ENCODE measurements at regions not wholly inside any gene's neighbourhood (a gene's known extent, or its start where the extent isn't known, plus 50 kb on each side); places are given as distances from the start of the nearest gene placed in this dataset.

- H3K27me3 ChIP-seq (ENCODE audit: control insufficient read depth in 3 of 3, insufficient read depth in 3 of 3, low read length in 2 of 3), result peaks cover 0 to 11% (median 11%) of the 10 kb centered on the region in 3 donors
- H3K27ac ChIP-seq (ENCODE audit: low read depth in 1 of 2, low read length in 1 of 2), result no peak overlapping the region
- peaks cover 0 to 1% (median 0%) of the 10 kb centered on the region in 4 donors for H3K9me3 ChIP-seq (ENCODE audit: control insufficient read depth in 4 of 4, insufficient read depth in 3 of 4, low read length in 3 of 4)
- H3K4me1 ChIP-seq (ENCODE audit: control insufficient read depth in 5 of 5, insufficient read depth in 5 of 5, low read length in 5 of 5), result no peaks in the 10 kb centered on the region
- 78 to 84% methylated on average over 1 of the region's 1 CpG for WGBS, 2 donors
- H3K36me3 ChIP-seq (ENCODE audit: control insufficient read depth in 4 of 4, insufficient read depth in 4 of 4, low read length in 4 of 4), result no peaks in the 10 kb centered on the region
- TF ChIP-seq, protein P1, sequence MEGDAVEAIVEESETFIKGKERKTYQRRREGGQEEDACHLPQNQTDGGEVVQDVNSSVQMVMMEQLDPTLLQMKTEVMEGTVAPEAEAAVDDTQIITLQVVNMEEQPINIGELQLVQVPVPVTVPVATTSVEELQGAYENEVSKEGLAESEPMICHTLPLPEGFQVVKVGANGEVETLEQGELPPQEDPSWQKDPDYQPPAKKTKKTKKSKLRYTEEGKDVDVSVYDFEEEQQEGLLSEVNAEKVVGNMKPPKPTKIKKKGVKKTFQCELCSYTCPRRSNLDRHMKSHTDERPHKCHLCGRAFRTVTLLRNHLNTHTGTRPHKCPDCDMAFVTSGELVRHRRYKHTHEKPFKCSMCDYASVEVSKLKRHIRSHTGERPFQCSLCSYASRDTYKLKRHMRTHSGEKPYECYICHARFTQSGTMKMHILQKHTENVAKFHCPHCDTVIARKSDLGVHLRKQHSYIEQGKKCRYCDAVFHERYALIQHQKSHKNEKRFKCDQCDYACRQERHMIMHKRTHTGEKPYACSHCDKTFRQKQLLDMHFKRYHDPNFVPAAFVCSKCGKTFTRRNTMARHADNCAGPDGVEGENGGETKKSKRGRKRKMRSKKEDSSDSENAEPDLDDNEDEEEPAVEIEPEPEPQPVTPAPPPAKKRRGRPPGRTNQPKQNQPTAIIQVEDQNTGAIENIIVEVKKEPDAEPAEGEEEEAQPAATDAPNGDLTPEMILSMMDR (IDR thresholded peaks at IDR 0.05; ENCODE audit: control extremely low read depth, extremely low read depth), result no peak
- H3K9ac ChIP-seq (ENCODE audit: insufficient read depth in 1 of 2, low read length in 2 of 2), result no peak overlapping the region
- ATAC-seq (ENCODE audit: insufficient read depth, low FRiP score) (no peak), DNase-seq (no peak)
- no peak overlapping the region for H3K4me3 ChIP-seq
Measured at GRCh38 chr12:107329569-107330324, 236.4 kb upstream of the CRY1 start.

DNA sequence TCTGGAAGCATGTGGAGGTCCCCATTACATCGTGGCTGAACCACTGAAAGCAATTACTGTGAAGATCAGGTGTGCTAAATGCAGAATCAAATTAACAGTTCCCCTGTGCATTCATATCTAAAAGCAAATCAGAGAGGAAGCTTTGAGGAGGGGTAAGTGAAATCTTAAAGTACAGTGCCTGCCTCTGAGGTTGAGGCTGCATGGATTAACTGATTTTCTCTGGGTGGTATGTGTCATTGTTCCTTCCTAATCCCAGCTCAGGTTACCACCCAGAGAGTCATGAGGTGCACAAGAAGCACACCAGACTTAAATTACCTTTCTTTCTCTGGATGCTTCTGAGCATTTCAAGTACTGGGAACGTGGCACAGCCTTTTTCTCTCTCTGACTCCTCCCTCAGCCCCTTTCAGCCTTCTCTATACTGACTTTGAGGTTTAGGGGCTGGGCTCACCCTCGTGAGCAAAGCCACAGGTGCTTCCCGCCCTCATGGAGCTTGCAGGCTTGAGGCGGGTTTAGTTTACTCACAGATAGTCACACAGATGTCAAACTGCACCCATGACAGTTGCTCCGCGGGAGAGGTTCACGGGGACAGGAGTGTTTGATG lies 237.6 kb upstream of the CRY1 start:
- peaks cover 0 to 1% (median 0%) of the 10 kb centered on the region in 4 donors for H3K9me3 ChIP-seq (ENCODE audit: control insufficient read depth in 4 of 4, insufficient read depth in 3 of 4, low read length in 3 of 4)
- peaks cover 0 to 15% (median 11%) of the 10 kb centered on the region in 3 donors for H3K27me3 ChIP-seq (ENCODE audit: control insufficient read depth in 3 of 3, insufficient read depth in 3 of 3, low read length in 2 of 3)
- ATAC-seq (ENCODE audit: insufficient read depth, low FRiP score), result no peak
- H3K27ac ChIP-seq (ENCODE audit: low read depth in 1 of 2, low read length in 1 of 2), result no peak overlapping the region
- H3K36me3 ChIP-seq (ENCODE audit: control insufficient read depth in 4 of 4, insufficient read depth in 4 of 4, low read length in 4 of 4), result no peaks in the 10 kb centered on the region
- TF ChIP-seq, protein P1 (IDR thresholded peaks at IDR 0.05; ENCODE audit: control extremely low read depth, extremely low read depth), result no peak
- no peaks in the 10 kb centered on the region for H3K4me1 ChIP-seq (ENCODE audit: control insufficient read depth in 5 of 5, insufficient read depth in 5 of 5, low read length in 5 of 5)
- DNase-seq, result no peak
- no peak overlapping the region for H3K9ac ChIP-seq (ENCODE audit: insufficient read depth in 1 of 2, low read length in 2 of 2)
- no peak overlapping the region for H3K4me3 ChIP-seq
- WGBS, 2 donors, result 53 to 56% methylated on average over 8 of the region's 8 CpGs

GRCh38 chr12:107331471-107331870 lies 238.1 kb upstream of the CRY1 start:
- no peak overlapping the region for H3K9ac ChIP-seq (ENCODE audit: insufficient read depth in 1 of 2, low read length in 2 of 2)
- TF ChIP-seq, protein P1 (IDR thresholded peaks at IDR 0.05; ENCODE audit: control extremely low read depth, extremely low read depth), result no peak
- no peaks in the 10 kb centered on the region for H3K9me3 ChIP-seq (ENCODE audit: control insufficient read depth in 4 of 4, insufficient read depth in 3 of 4, low read length in 3 of 4)
- no peak overlapping the region for H3K4me3 ChIP-seq
- 84 to 87% methylated on average over 9 of the region's 9 CpGs for WGBS, 2 donors
- DNase-seq, result no peak
- H3K27me3 ChIP-seq (ENCODE audit: control insufficient read depth in 3 of 3, insufficient read depth in 3 of 3, low read length in 2 of 3), result peaks cover 0 to 14% (median 11%) of the 10 kb centered on the region in 3 donors
- H3K27ac ChIP-seq (ENCODE audit: low read depth in 1 of 2, low read length in 1 of 2), result no peak overlapping the region
- no peak for ATAC-seq (ENCODE audit: insufficient read depth, low FRiP score)
- no peaks in the 10 kb centered on the region for H3K4me1 ChIP-seq (ENCODE audit: control insufficient read depth in 5 of 5, insufficient read depth in 5 of 5, low read length in 5 of 5)
- no peaks in the 10 kb centered on the region for H3K36me3 ChIP-seq (ENCODE audit: control insufficient read depth in 4 of 4, insufficient read depth in 4 of 4, low read length in 4 of 4)

Data from lung (tissue), 11 donors.